ENCODE measurements at regions not wholly inside any gene's neighbourhood (a gene's known extent, or its start where the extent isn't known, plus 50 kb on each side); places are given as distances from the start of the nearest gene placed in this dataset.

DNA sequence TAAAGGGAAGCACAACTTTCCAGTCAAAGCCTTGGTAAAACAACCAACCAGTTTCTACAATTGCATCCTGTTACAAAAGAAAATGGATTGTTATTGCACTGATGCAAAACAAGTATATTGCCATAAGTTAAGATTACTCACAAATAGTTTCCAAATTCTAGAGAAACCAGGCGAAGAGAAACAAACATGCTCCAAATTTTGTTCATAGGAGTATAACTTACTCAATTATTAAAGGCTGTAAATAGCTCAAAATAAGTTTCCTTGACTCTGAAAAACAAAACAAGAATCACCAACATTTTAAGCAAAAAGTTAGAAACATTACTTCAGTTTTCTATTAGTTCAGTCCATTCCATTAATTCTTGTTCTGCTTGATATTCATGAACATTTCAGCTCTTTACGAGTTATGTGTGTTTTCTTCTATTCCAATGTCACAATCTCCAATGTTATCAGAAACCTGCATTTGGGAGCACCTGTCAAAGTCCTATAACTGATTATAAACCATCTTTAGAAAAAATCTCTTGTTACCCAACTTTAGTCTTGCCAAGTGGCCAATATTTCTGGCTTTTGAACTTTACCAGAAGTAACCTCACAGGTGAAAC, 137.9 kb upstream of the THBS2 start:
- CTCF ChIA-PET, result no interaction called here
- no peaks in the 10 kb centered on the region for H4K20me1 ChIP-seq (ENCODE audit: insufficient read depth)

DNA sequence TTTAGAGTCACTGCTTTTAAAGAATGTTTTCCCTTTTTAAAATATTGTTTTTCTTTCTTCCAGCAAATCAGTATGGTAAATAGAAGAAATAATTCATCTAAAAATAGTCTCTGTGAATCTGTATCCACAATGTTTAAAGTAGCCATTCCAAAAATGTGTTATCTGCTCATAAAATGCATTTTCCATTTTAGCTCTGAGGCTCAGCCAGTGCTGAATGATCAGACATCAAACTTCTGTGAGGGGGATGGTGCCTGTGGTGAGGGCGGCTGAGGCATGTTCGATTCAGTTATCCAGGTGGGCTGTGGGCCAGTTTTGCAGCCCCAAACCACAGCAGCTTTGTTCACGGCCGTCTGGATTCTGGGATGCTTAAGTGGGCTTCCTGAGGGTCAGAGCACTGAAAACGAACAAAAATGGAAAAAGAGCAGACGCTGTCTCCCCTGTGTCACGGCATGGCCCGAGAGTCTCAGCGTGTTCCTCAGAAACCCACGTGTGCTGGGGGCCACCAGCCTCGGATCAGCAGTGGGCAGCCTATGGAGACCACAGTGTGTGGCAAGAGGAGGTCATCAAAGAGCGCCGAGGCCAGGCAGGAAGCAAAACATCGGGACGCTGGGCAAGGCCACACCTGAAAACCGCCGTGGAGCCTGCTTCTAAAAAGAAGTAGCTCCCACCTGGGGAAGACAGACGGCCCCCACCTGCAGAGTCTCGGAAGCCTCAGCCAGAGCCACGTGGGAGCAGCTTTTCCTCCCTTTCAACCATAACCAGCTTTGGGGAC, 134.9 kb upstream of the THBS2 start:
- 46% methylated on average over 19 of the region's 20 CpGs for WGBS (ENCODE audit: low lambda C conversion rate)
- Histone ChIP-seq H3K9me2 (no peaks in the 10 kb centered on the region), H2AFZ (ENCODE audit: low read depth) (no peak overlapping the region), H3K4me3 (ENCODE audit: low read depth in 2 of 2, low read length in 1 of 2) (no peak overlapping the region), H3K4me2 (no peak overlapping the region), H3K9ac (no peak overlapping the region), H3K36me3 (replicated peaks in 1 of 2; ENCODE audit: control insufficient read depth in 1 of 2, insufficient read depth in 2 of 2, low read length in 1 of 2) (no peaks in the 10 kb centered on the region), H3K4me1 (ENCODE audit: control insufficient read depth in 1 of 2, insufficient read depth in 2 of 2, low read depth in 1 of 2, low read length in 1 of 2) (no peaks in the 10 kb centered on the region; a peak in 1 of 4 replicates), H3F3A (replicated peaks; ENCODE audit: insufficient read depth) (no peaks in the 10 kb centered on the region), H3K79me2 (ENCODE audit: insufficient read depth) (no peaks in the 10 kb centered on the region), H3K27me3 (ENCODE audit: insufficient read depth) (no peaks in the 10 kb centered on the region), H3K9me3 (no peaks in the 10 kb centered on the region), H3K27ac (ENCODE audit: low read depth in 2 of 2, low read length in 1 of 2) (no peak overlapping the region), H4K20me1 (ENCODE audit: insufficient read depth) (no peaks in the 10 kb centered on the region)
- ChIA-PET CTCF (no interaction called here), POLR2A (no interaction called here)
- TF ChIP-seq RFX5 (IDR thresholded peaks at IDR 0.05; ENCODE audit: low read length) (no peak), NRF1 (IDR thresholded peaks at IDR 0.05; ENCODE audit: low read depth, low read length) (no peak), JUND (IDR thresholded peaks at IDR 0.05) (no peak), NFIC (IDR thresholded peaks at IDR 0.05; ENCODE audit: borderline replicate concordance) (no peak), MXI1 (IDR thresholded peaks at IDR 0.05; ENCODE audit: low read depth, low read length) (no peak), TEAD4 (IDR thresholded peaks at IDR 0.05; ENCODE audit: borderline replicate concordance, insufficient read depth) (no peak), POLR2AphosphoS5 (IDR thresholded peaks at IDR 0.05; ENCODE audit: low read depth, low read length) (no peak)
- TF ChIP-seq, protein P1, sequence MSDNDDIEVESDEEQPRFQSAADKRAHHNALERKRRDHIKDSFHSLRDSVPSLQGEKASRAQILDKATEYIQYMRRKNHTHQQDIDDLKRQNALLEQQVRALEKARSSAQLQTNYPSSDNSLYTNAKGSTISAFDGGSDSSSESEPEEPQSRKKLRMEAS (IDR thresholded peaks at IDR 0.05; ENCODE audit: low read depth), result no peak
- TF ChIP-seq, protein P2, sequence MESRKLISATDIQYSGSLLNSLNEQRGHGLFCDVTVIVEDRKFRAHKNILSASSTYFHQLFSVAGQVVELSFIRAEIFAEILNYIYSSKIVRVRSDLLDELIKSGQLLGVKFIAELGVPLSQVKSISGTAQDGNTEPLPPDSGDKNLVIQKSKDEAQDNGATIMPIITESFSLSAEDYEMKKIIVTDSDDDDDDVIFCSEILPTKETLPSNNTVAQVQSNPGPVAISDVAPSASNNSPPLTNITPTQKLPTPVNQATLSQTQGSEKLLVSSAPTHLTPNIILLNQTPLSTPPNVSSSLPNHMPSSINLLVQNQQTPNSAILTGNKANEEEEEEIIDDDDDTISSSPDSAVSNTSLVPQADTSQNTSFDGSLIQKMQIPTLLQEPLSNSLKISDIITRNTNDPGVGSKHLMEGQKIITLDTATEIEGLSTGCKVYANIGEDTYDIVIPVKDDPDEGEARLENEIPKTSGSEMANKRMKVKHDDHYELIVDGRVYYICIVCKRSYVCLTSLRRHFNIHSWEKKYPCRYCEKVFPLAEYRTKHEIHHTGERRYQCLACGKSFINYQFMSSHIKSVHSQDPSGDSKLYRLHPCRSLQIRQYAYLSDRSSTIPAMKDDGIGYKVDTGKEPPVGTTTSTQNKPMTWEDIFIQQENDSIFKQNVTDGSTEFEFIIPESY (IDR thresholded peaks at IDR 0.05; ENCODE audit: borderline replicate concordance, low read depth), result no peak
- TF ChIP-seq, protein P3, sequence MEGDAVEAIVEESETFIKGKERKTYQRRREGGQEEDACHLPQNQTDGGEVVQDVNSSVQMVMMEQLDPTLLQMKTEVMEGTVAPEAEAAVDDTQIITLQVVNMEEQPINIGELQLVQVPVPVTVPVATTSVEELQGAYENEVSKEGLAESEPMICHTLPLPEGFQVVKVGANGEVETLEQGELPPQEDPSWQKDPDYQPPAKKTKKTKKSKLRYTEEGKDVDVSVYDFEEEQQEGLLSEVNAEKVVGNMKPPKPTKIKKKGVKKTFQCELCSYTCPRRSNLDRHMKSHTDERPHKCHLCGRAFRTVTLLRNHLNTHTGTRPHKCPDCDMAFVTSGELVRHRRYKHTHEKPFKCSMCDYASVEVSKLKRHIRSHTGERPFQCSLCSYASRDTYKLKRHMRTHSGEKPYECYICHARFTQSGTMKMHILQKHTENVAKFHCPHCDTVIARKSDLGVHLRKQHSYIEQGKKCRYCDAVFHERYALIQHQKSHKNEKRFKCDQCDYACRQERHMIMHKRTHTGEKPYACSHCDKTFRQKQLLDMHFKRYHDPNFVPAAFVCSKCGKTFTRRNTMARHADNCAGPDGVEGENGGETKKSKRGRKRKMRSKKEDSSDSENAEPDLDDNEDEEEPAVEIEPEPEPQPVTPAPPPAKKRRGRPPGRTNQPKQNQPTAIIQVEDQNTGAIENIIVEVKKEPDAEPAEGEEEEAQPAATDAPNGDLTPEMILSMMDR (IDR thresholded peaks at IDR 0.05), result no peak
- DNase-seq, result no peak

More for the DNA sequence above, 137.9 kb upstream of the THBS2 start:
- no peaks in the 10 kb centered on the region for H3K79me2 ChIP-seq (ENCODE audit: insufficient read depth)
- H3K4me2 ChIP-seq, result no peak overlapping the region
- no peak overlapping the region for H3K27ac ChIP-seq (ENCODE audit: low read depth in 2 of 2, low read length in 1 of 2)
- H3K4me1 ChIP-seq (ENCODE audit: control insufficient read depth in 1 of 2, insufficient read depth in 2 of 2, low read depth in 1 of 2, low read length in 1 of 2), result no peaks in the 10 kb centered on the region; a peak in 1 of 4 replicates
- no peaks in the 10 kb centered on the region for H3F3A ChIP-seq (replicated peaks; ENCODE audit: insufficient read depth)
- POLR2A ChIA-PET, result no interaction called here
- no peak for DNase-seq
- WGBS (ENCODE audit: low lambda C conversion rate), result 16% methylated on average over 2 of the region's 2 CpGs
- H3K4me3 ChIP-seq (ENCODE audit: low read depth in 2 of 2, low read length in 1 of 2), result no peak overlapping the region
- TF ChIP-seq, protein P3 (IDR thresholded peaks at IDR 0.05), result no peak
- TF ChIP-seq, protein P4, sequence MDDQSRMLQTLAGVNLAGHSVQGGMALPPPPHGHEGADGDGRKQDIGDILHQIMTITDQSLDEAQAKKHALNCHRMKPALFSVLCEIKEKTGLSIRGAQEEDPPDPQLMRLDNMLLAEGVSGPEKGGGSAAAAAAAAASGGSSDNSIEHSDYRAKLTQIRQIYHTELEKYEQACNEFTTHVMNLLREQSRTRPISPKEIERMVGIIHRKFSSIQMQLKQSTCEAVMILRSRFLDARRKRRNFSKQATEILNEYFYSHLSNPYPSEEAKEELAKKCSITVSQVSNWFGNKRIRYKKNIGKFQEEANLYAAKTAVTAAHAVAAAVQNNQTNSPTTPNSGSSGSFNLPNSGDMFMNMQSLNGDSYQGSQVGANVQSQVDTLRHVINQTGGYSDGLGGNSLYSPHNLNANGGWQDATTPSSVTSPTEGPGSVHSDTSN (IDR thresholded peaks at IDR 0.05), result no peak
- H3K9me2 ChIP-seq, result no peaks in the 10 kb centered on the region
- H3K9me3 ChIP-seq, result no peaks in the 10 kb centered on the region
- no peaks in the 10 kb centered on the region for H3K36me3 ChIP-seq (replicated peaks in 1 of 2; ENCODE audit: control insufficient read depth in 1 of 2, insufficient read depth in 2 of 2, low read length in 1 of 2)
- H3K27me3 ChIP-seq (ENCODE audit: insufficient read depth), result no peaks in the 10 kb centered on the region
- no peak overlapping the region for H3K9ac ChIP-seq
- no peak overlapping the region for H2AFZ ChIP-seq (ENCODE audit: low read depth)
